Breast epithelium (tissue), 4 donors: ENCODE measurements at regions not wholly inside any gene's neighbourhood (a gene's known extent, or its start where the extent isn't known, plus 50 kb on each side); places are given as distances from the start of the nearest gene placed in this dataset.

Experiments used
- DNase-seq, 2 donors: peaks; one replicate each; pipeline ENCODE4 v3.0.0-alpha.2; 2019; ENCODE audit warnings: low spot score in 2 of 2
- H3K27ac ChIP-seq, 2 donors: fragments of 200-600 bp; sonication (generic) in 1 of 2; one replicate each; pipeline ENCODE4 v1.5.1; 2016 to 2019; ENCODE audit warnings: mild to moderate bottlenecking in 1 of 2
- H3K27me3 ChIP-seq, 2 donors: fragments of 200-600 bp; sonication (generic) in 1 of 2; one replicate each; pipeline versions ENCODE4 v1.5.1 to v1.6.0; 2017 to 2019; ENCODE audit warnings: control low read depth in 1 of 2, mild to moderate bottlenecking in 1 of 2
- H3K36me3 ChIP-seq: fragments of 200-600 bp; one replicate; pipeline ENCODE4 v1.5.1; 2019
- H3K4me1 ChIP-seq, 2 donors: fragments of 200-600 bp; sonication (generic); one replicate each; pipeline ENCODE4 v1.5.1; 2016 to 2019; ENCODE audit warnings: control low read depth in 1 of 2
- H3K4me3 ChIP-seq, 3 donors: fragments of 200-600 bp; sonication (generic); 1 replicate in 2 of 3; 2 replicates in 1 of 3; pipeline ENCODE4 v1.5.1; 2016 to 2019; ENCODE audit warnings: mild to moderate bottlenecking in 3 of 3, moderate library complexity in 2 of 3
- H3K9me3 ChIP-seq, 2 donors: fragments of 200-600 bp; sonication (generic) in 1 of 2; one replicate each; pipeline ENCODE4 v1.5.1; 2016 to 2019; ENCODE audit warnings: control low read depth in 1 of 2
- CTCF ChIP-seq, 3 donors: fragments of 450-650 bp; IDR thresholded peaks; one replicate each; pipeline ENCODE4 v1.5.1; 2016 to 2017; ENCODE audit warnings: antibody characterized with exemption in 3 of 3, mild to moderate bottlenecking in 3 of 3, moderate library complexity in 3 of 3
- POLR2A ChIP-seq: fragments of 450-650 bp; IDR thresholded peaks from one replicate; pipeline ENCODE4 v1.6.1; 2016; ENCODE audit warnings: antibody characterized with exemption, mild to moderate bottlenecking, moderate library complexity
- POLR2AphosphoS5 ChIP-seq, 3 donors: sonication (generic); formaldehyde crosslinking; IDR thresholded peaks; one replicate each; pipeline ENCODE4 v1.6.1; 2017; ENCODE audit warnings: antibody characterized with exemption in 3 of 3
- intact Hi-C: fragments of 100-400 bp; cut with DNase I; formaldehyde crosslinking; loops from one replicate; pipeline ENCODE4 v1.15.1; 2023; ENCODE audit warnings: low total_unique reads

DNA sequence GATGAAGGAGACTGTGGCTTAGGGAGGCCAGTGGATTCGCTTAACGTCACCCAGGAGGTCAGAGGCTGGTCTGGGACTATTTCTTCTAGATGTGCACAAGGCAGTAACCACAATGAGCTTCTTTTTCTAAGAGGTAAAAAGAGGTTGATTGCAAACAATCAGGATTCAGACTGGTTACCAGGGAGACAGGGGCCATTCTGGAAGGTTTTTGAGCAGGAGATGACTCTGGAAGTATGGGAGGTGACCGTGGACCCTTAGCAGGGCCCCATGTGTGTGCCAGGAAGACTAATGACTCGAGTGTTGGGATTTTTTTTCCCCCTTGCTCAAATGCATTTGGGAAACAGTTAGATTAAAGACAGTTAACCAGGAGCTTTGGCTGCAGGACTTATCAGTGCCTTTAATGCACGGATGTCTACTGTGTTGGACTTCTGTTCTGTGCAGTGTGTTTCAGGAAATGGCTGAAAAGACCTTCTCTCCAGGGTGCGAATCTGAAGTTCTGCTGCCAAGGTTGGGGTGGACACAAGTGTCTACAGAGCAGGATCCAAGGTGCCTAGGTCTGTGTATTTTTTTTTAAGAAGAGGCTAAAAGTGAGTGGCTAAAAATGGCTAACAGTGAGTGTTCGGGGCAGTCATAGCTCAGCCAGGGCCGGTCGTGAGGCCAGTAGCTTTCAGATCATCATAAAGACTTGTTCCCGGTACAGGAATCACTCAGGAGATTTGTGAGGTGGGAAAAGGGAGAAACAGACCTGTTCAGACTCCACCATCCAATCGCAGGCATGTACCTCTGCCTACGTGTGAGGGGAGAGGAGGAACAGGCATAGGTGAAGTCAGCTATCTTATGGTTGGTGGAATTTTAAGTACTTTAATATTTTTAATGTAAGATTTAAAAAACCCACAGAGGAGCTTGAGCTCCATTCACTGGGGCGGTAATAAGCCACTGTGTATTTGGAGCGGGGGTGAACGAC lies 82.3 kb upstream of the CIBAR2 start:
- intact Hi-C loops, result no loop called here
- no peak overlapping the region for H3K27ac ChIP-seq
- H3K4me1 ChIP-seq, result no peaks in the 10 kb centered on the region

DNA sequence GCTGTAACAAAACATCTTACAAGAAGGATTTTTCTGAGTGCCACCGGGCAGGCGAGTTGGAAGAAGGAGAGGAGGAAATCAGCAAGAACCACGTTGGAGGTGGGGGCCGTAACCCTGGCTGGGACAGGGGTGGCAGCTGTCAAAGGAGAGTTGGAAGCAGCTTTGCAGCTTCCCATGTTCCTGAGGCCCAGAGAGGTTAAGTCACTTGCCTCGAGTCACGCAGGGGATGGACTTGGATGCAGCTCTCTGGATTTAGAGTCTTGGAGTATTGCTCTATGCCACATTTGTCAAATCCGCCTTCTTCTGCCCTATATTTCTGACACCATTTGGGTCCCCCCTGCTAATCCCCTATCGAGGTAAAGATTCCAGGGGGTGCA lies 83.0 kb upstream of the CIBAR2 start:
- H3K4me3 ChIP-seq, result no peak overlapping the region
- no peaks in the 10 kb centered on the region for H3K36me3 ChIP-seq
- no peaks in the 10 kb centered on the region for H3K27me3 ChIP-seq
- no peak for TF ChIP-seq CTCF (IDR thresholded peaks at IDR 0.05)
- no peak overlapping the region for H3K27ac ChIP-seq
- no peaks in the 10 kb centered on the region for H3K9me3 ChIP-seq
- intact Hi-C loops, result no loop called here
- H3K4me1 ChIP-seq, result no peaks in the 10 kb centered on the region
- DNase-seq, result no peak

More for the DNA sequence above, 82.3 kb upstream of the CIBAR2 start:
- TF ChIP-seq CTCF (IDR thresholded peaks at IDR 0.05), result no peak
- no peak for TF ChIP-seq POLR2AphosphoS5 (IDR thresholded peaks at IDR 0.05)
- TF ChIP-seq POLR2A, result no peak
- Histone ChIP-seq H3K4me3 (no peak overlapping the region), H3K9me3 (no peaks in the 10 kb centered on the region), H3K27me3 (no peaks in the 10 kb centered on the region), H3K36me3 (no peaks in the 10 kb centered on the region)
- no peak for DNase-seq

DNA sequence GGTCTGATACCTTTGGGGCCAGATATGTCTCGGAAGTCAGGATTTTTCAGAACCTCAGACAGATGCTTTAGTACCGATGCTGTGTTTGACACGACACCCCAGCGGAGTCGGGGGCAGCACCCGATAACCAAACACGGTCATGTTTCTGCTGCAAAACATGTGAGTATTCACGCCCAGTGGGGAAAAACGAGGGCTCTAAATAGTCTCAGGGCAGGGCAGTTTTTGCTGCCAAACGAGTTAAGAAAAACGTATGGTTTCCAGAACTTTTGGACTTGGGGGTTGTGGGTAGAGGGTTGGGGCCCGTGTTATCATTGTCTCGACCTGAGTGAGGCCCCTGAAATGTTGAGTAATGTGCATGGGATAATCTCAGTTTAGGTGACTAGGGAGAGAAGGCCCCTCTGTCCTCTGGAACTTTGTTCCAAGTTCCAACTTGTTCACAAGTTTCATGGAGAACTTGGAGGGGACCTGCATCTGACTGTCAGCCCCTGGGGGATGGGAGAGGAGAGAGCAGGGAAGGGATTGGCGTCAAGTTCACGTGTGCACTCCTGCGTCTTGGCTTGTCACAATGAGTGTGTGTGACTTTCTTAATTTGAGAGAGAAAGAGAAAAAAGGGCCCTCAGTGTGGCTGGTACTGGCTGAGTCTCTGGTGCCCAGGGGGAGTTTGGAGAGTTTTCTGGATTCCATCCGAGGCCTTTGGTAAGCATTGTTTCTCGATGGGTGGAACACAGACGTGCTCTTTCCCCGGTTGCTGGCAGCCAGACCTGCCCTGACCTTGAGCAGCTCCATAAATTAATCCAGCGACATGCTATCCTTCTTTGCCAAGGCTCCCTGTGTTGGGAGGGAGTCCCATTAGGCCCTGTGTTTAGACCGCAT lies 83.9 kb upstream of the CIBAR2 start:
- Histone ChIP-seq H3K9me3 (no peaks in the 10 kb centered on the region), H3K4me3 (no peak overlapping the region), H3K27me3 (no peaks in the 10 kb centered on the region), H3K4me1 (no peaks in the 10 kb centered on the region), H3K36me3 (no peaks in the 10 kb centered on the region), H3K27ac (peak overlapping the region; percentile 45 to 46)
- TF ChIP-seq POLR2AphosphoS5 (IDR thresholded peaks at IDR 0.05) (no peak), CTCF (IDR thresholded peaks at IDR 0.05) (no peak), POLR2A (no peak)
- DNase-seq, result peak in 1 of 2 donors; percentile 82
- intact Hi-C loops, result no loop called here

DNA sequence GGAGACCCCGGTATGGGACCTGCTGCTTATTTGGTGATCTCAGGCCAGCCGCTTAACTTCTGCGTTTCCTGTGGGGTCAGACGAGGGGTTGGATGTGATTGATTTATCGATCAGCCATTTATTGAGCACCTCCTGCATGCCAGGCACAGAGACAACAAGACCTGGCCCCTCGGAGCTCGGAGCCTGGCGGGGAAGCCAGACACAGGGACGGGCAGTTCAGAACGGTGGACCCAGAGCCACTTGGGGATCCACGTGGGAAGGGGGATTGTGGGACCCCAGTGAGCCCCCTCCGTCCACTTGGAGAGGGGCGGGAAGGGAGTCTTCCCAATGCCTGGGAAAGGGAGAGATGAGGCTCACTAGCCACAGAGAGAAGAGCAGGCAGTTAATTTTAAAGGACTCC lies 84.7 kb upstream of the CIBAR2 start:
- peak overlapping the region; percentile 35 to 46 for H3K27ac ChIP-seq
- DNase-seq, result no peak
- TF ChIP-seq CTCF (IDR thresholded peaks at IDR 0.05) (no peak), POLR2AphosphoS5 (IDR thresholded peaks at IDR 0.05) (no peak), POLR2A (no peak)
- no peak overlapping the region for H3K4me3 ChIP-seq
- no peaks in the 10 kb centered on the region for H3K27me3 ChIP-seq
- H3K36me3 ChIP-seq, result no peaks in the 10 kb centered on the region
- intact Hi-C loops, result no loop called here
- H3K4me1 ChIP-seq, result no peaks in the 10 kb centered on the region
- H3K9me3 ChIP-seq, result no peaks in the 10 kb centered on the region
